ENCODE measurements at regions not wholly inside any gene's neighbourhood (a gene's known extent, or its start where the extent isn't known, plus 50 kb on each side); places are given as distances from the start of the nearest gene placed in this dataset.

GRCh38 chr10:62545160-62546066, 171.2 kb downstream of the ZNF365 start:
- H3K4me3 Mint-ChIP-seq, result no peak overlapping the region
- H3K27ac Mint-ChIP-seq, result peak overlapping the region; percentile 4
- ATAC-seq (ENCODE audit: low read depth), result no peak
- DNase-seq (ENCODE audit: low spot score in 2 of 2), result no peak
- peaks cover 6% of the 10 kb centered on the region for H3K9me3 Mint-ChIP-seq
- no peaks in the 10 kb centered on the region for H3K27me3 Mint-ChIP-seq
- peaks cover 30% of the 10 kb centered on the region for H3K4me1 Mint-ChIP-seq
- H3K36me3 Mint-ChIP-seq, result peaks cover 4% of the 10 kb centered on the region

GRCh38 chr10:62548686-62549085, 174.5 kb downstream of the ZNF365 start:
- Mint-ChIP-seq H3K4me1 (peaks cover 12% of the 10 kb centered on the region), H3K27ac (no peak overlapping the region), H3K9me3 (peaks cover 2% of the 10 kb centered on the region), H3K36me3 (peaks cover 2% of the 10 kb centered on the region), H3K4me3 (no peak overlapping the region), H3K27me3 (no peaks in the 10 kb centered on the region)
- no peak for DNase-seq (ENCODE audit: low spot score in 2 of 2)
- no peak for ATAC-seq (ENCODE audit: low read depth)

- ATAC-seq (ENCODE audit: low read depth) (no peak), DNase-seq (ENCODE audit: low spot score in 2 of 2) (no peak)
- H3K9me3 Mint-ChIP-seq, result peaks cover 3% of the 10 kb centered on the region
- no peak overlapping the region for H3K27ac Mint-ChIP-seq
- no peaks in the 10 kb centered on the region for H3K27me3 Mint-ChIP-seq
- peaks cover 2% of the 10 kb centered on the region for H3K36me3 Mint-ChIP-seq
- no peak overlapping the region for H3K4me3 Mint-ChIP-seq
- peaks cover 14% of the 10 kb centered on the region for H3K4me1 Mint-ChIP-seq
Measured at GRCh38 chr10:62550173-62550572, 176.0 kb downstream of the ZNF365 start.

GRCh38 chr10:62554632-62555199, 180.5 kb downstream of the ZNF365 start:
- peaks cover 6% of the 10 kb centered on the region for H3K4me1 Mint-ChIP-seq
- no peak for DNase-seq (ENCODE audit: low spot score in 2 of 2)
- no peak overlapping the region for H3K27ac Mint-ChIP-seq
- ATAC-seq (ENCODE audit: low read depth), result peak; percentile 49
- no peaks in the 10 kb centered on the region for H3K36me3 Mint-ChIP-seq
- no peaks in the 10 kb centered on the region for H3K27me3 Mint-ChIP-seq
- H3K9me3 Mint-ChIP-seq, result peaks cover 1% of the 10 kb centered on the region
- H3K4me3 Mint-ChIP-seq, result no peak overlapping the region

GRCh38 chr10:62559481-62560200, 185.5 kb downstream of the ZNF365 start:
- ATAC-seq (ENCODE audit: low read depth) (no peak), DNase-seq (ENCODE audit: low spot score in 2 of 2) (no peak)
- Mint-ChIP-seq H3K27ac (no peak overlapping the region), H3K4me3 (no peak overlapping the region), H3K36me3 (no peaks in the 10 kb centered on the region), H3K9me3 (no peaks in the 10 kb centered on the region), H3K27me3 (peaks cover 2% of the 10 kb centered on the region), H3K4me1 (peaks cover 21% of the 10 kb centered on the region)

DNA sequence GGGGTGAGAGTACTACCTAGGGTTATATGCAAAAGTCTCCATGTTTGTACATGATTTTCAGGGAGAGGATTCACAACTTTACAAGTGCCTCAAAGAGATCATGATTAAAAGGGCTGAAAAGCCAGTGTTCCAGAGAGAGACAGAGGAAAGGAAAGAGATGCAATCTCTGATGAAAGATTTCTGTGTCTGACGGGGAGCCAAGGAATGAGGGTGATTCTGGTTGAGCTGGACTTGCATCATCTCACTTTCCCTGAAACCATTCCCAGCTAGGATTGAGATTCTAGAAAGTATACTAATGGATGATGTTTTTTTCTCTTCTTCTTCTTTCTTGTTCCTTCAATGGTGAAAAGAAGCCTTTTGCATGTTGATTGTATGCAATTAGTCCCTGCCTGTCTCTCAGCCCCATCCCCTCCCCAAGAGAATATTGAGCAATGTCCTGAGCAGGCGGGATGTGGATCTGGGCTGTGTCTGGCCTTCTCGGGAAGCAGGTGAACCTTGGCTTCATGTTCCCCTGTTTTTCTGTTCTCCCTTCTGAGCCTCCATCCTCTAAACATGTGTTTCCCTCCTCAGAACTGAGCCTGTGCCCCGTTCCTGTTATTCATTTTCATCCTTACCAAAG, 186.1 kb downstream of the ZNF365 start:
- no peak overlapping the region for H3K27ac Mint-ChIP-seq
- DNase-seq (ENCODE audit: low spot score in 2 of 2), result no peak

DNA sequence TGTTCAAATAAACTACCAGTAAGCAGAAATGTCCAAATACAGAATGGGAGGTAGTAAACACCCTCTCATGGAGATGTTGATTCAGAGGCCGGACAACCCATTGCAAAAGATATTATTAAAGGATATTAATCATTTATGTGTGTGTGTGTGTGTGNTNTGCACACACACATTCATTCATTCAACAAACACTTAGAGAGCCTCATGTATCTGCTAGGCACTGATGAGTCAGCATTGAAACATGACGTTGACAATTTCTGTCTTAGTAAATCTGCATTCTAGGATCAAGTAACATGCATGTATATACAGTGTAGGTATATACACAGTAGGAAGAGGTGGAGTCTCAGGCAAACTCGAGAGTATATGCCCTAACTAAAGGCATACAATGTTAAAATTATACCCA, 187.0 kb downstream of the ZNF365 start:
- Mint-ChIP-seq H3K27me3 (peaks cover 2% of the 10 kb centered on the region), H3K36me3 (no peaks in the 10 kb centered on the region), H3K4me3 (no peak overlapping the region), H3K27ac (no peak overlapping the region), H3K9me3 (no peaks in the 10 kb centered on the region), H3K4me1 (peaks cover 21% of the 10 kb centered on the region)
- DNase-seq (ENCODE audit: low spot score in 2 of 2) (no peak), ATAC-seq (ENCODE audit: low read depth) (no peak)

More for the DNA sequence above, 186.1 kb downstream of the ZNF365 start:
- ATAC-seq (ENCODE audit: low read depth), result no peak
- H3K9me3 Mint-ChIP-seq, result no peaks in the 10 kb centered on the region
- peaks cover 2% of the 10 kb centered on the region for H3K27me3 Mint-ChIP-seq
- H3K4me3 Mint-ChIP-seq, result no peak overlapping the region
- H3K4me1 Mint-ChIP-seq, result peaks cover 21% of the 10 kb centered on the region
- no peaks in the 10 kb centered on the region for H3K36me3 Mint-ChIP-seq

DNA sequence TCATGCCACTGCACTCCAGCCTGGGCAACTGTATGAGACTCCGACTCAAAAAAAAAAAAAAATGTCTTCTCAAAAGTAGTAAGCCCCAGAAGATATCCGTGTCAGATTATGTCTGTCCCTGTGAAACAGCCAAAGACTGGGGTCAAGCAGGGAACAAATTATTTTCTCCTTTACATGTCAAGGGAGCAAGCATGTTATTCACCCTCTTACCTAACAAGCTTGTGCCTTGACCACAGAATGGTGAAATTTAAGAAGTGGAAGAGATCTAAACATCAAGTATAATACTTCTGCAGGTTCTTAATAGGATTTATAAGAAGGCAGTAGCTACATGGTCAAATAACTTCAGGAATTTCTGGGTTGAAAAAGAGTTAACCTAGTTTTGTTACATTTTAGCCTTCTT, 187.9 kb downstream of the ZNF365 start:
- Mint-ChIP-seq H3K27ac (no peak overlapping the region), H3K9me3 (no peaks in the 10 kb centered on the region)

DNA sequence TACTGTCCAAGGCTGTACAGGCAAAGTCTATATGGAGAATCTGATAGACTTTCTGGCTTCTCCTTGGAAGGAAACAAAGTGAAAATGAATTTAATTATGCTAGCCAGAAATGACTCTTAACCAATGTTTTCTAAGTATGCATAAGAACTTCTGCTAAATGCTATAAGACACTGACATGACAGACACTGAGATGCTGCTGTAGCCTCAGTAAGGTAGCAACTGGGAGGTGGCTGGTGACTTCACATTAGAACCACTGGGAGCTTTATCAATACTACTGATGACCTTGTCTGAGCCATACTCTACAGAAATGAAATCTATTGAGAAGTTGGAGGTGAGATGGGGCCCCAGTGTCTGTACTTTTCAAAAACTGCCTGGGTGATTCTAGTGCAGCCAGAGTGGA, 188.6 kb downstream of the ZNF365 start:
- DNase-seq (ENCODE audit: low spot score in 2 of 2) (no peak), ATAC-seq (ENCODE audit: low read depth) (no peak)
- Mint-ChIP-seq H3K4me3 (no peak overlapping the region), H3K36me3 (no peaks in the 10 kb centered on the region), H3K9me3 (no peaks in the 10 kb centered on the region), H3K27me3 (peaks cover 2% of the 10 kb centered on the region), H3K27ac (no peak overlapping the region), H3K4me1 (peaks cover 21% of the 10 kb centered on the region)

More for the DNA sequence above, 187.9 kb downstream of the ZNF365 start:
- H3K4me3 Mint-ChIP-seq, result no peak overlapping the region
- no peaks in the 10 kb centered on the region for H3K36me3 Mint-ChIP-seq
- no peak for ATAC-seq (ENCODE audit: low read depth)
- peaks cover 2% of the 10 kb centered on the region for H3K27me3 Mint-ChIP-seq
- H3K4me1 Mint-ChIP-seq, result peaks cover 21% of the 10 kb centered on the region
- no peak for DNase-seq (ENCODE audit: low spot score in 2 of 2)

GRCh38 chr10:62573929-62574328, 199.8 kb downstream of the ZNF365 start:
- Mint-ChIP-seq H3K27ac (no peak overlapping the region), H3K27me3 (no peaks in the 10 kb centered on the region), H3K4me1 (peaks cover 2% of the 10 kb centered on the region), H3K4me3 (no peak overlapping the region), H3K9me3 (peaks cover 2% of the 10 kb centered on the region), H3K36me3 (no peaks in the 10 kb centered on the region)
- DNase-seq (ENCODE audit: low spot score in 2 of 2) (no peak), ATAC-seq (ENCODE audit: low read depth) (no peak)

DNA sequence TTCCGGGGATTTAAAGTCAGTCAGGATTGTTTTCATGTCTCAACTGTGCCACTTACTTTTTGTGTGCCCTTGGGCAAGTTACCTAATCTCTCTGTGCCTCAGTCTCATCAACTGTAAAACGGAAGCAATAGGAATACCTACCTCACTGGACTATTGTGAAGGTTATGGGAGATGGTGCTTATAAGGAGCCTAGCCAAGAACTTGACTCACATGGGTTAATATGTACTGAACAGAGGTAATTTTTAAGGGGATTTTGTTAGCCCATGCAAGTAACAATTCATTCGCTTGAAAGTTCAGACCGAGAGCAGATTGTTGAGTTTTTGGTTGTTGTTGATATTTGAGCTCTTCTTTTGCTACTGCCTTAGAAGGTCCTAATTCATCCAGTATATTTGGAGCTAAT, 202.9 kb downstream of the ZNF365 start:
- ATAC-seq (ENCODE audit: low read depth), result no peak
- no peaks in the 10 kb centered on the region for H3K36me3 Mint-ChIP-seq
- H3K27ac Mint-ChIP-seq, result no peak overlapping the region
- no peaks in the 10 kb centered on the region for H3K4me1 Mint-ChIP-seq
- DNase-seq (ENCODE audit: low spot score in 2 of 2), result no peak
- H3K4me3 Mint-ChIP-seq, result no peak overlapping the region
- H3K9me3 Mint-ChIP-seq, result no peaks in the 10 kb centered on the region
- no peaks in the 10 kb centered on the region for H3K27me3 Mint-ChIP-seq

GRCh38 chr10:62577666-62578291, 203.6 kb downstream of the ZNF365 start:
- DNase-seq (ENCODE audit: low spot score in 2 of 2) (no peak), ATAC-seq (ENCODE audit: low read depth) (no peak)
- no peak overlapping the region for H3K27ac Mint-ChIP-seq
- no peak overlapping the region for H3K4me3 Mint-ChIP-seq
- H3K27me3 Mint-ChIP-seq, result no peaks in the 10 kb centered on the region
- no peaks in the 10 kb centered on the region for H3K36me3 Mint-ChIP-seq
- H3K4me1 Mint-ChIP-seq, result no peaks in the 10 kb centered on the region
- H3K9me3 Mint-ChIP-seq, result no peaks in the 10 kb centered on the region

GRCh38 chr10:62578301-62578700, 204.1 kb downstream of the ZNF365 start:
- DNase-seq (ENCODE audit: low spot score in 2 of 2), result no peak
- H3K36me3 Mint-ChIP-seq, result no peaks in the 10 kb centered on the region
- ATAC-seq (ENCODE audit: low read depth), result no peak
- no peaks in the 10 kb centered on the region for H3K9me3 Mint-ChIP-seq
- no peaks in the 10 kb centered on the region for H3K4me1 Mint-ChIP-seq
- no peak overlapping the region for H3K4me3 Mint-ChIP-seq
- H3K27ac Mint-ChIP-seq, result no peak overlapping the region
- H3K27me3 Mint-ChIP-seq, result no peaks in the 10 kb centered on the region
